Fibroblast of mammary gland (primary cell): ENCODE measurements at regions not wholly inside any gene's neighbourhood (a gene's known extent, or its start where the extent isn't known, plus 50 kb on each side); places are given as distances from the start of the nearest gene placed in this dataset.
A peak's percentile ranks its signal among the peaks of the same experiment; 100 is the strongest.

ENCODE experiments used
- DNase-seq: peaks from one replicate; pipeline ENCODE4 v3.0.0-alpha.2; 2010; ENCODE audit warnings: low read depth
- H3K4me3 ChIP-seq: 2 replicates; pipeline ENCODE4 v1.5.1; 2011; ENCODE audit warnings: low read depth, mild to moderate bottlenecking, low read length, moderate library complexity; ENCODE audit not compliant: control insufficient read depth
- CTCF ChIP-seq: conservative IDR thresholded peaks from 2 replicates; pipeline ENCODE4 v1.5.1; 2011; ENCODE audit warnings: low read depth, low read length, inconsistent platforms; ENCODE audit not compliant: control insufficient read depth, insufficient read depth

GRCh38 chr12:4031703-4032291 lies 158.6 kb upstream of the PARP11 start:
- TF ChIP-seq CTCF, result no peak
- peak overlapping the region; percentile 32 for H3K4me3 ChIP-seq
- peak; percentile 79 for DNase-seq

GRCh38 chr12:4030929-4031702 lies 157.9 kb upstream of the PARP11 start:
- peak; percentile 98 for DNase-seq
- peak overlapping the region; percentile 32 for H3K4me3 ChIP-seq
- TF ChIP-seq CTCF, result no peak

- no peak for TF ChIP-seq CTCF
- DNase-seq, result no peak
- H3K4me3 ChIP-seq, result no peak overlapping the region
Observed at GRCh38 chr12:4027412-4027811, 154.2 kb upstream of the PARP11 start.

GRCh38 chr12:4026517-4026916 lies 153.3 kb upstream of the PARP11 start:
- DNase-seq, result no peak
- TF ChIP-seq CTCF, result no peak
- H3K4me3 ChIP-seq, result no peak overlapping the region

- no peak for DNase-seq
- H3K4me3 ChIP-seq, result no peak overlapping the region
- TF ChIP-seq CTCF, result no peak
Observed at GRCh38 chr12:4026020-4026358, 152.8 kb upstream of the PARP11 start.

- no peak for TF ChIP-seq CTCF
- H3K4me3 ChIP-seq, result no peak overlapping the region
- no peak for DNase-seq
Observed at GRCh38 chr12:4025181-4026019, 152.2 kb upstream of the PARP11 start.
